ENCODE measurements at regions not wholly inside any gene's neighbourhood (a gene's known extent, or its start where the extent isn't known, plus 50 kb on each side); places are given as distances from the start of the nearest gene placed in this dataset.

GRCh38 chr2:226410247-226410835, 389.3 kb downstream of the IRS1 start:
- Histone ChIP-seq H3K4me2 (no peak overlapping the region), H3K36me3 (replicated peaks; ENCODE audit: insufficient read depth, low read depth) (no peaks in the 10 kb centered on the region), H3K4me1 (ENCODE audit: insufficient read depth) (peaks cover 8% of the 10 kb centered on the region), H4K20me1 (ENCODE audit: insufficient read depth, poor library complexity, severe bottlenecking) (no peaks in the 10 kb centered on the region), H3K4me3 (no peak overlapping the region), H3K79me2 (no peaks in the 10 kb centered on the region), H3K27ac (peak overlapping the region; percentile 88), H2AFZ (no peak overlapping the region), H3K9me3 (ENCODE audit: low read depth) (no peaks in the 10 kb centered on the region), H3K9me2 (replicated peaks; ENCODE audit: insufficient read depth) (no peaks in the 10 kb centered on the region), H3K27me3 (no peaks in the 10 kb centered on the region)
- 30% methylated on average over 4 of the region's 4 CpGs for WGBS (ENCODE audit: low lambda C conversion rate, missing lambda C conversion rate)
- DNase-seq (ENCODE audit: low spot score): no peak
- TF ChIP-seq CTCF (IDR thresholded peaks at IDR 0.05; ENCODE audit: poor library complexity): no peak

- Histone ChIP-seq H3K4me2 (no peak overlapping the region), H3K4me3 (no peak overlapping the region), H3K36me3 (replicated peaks; ENCODE audit: insufficient read depth, low read depth) (no peaks in the 10 kb centered on the region), H3K27ac (no peak overlapping the region), H3K4me1 (ENCODE audit: insufficient read depth) (peaks cover 8% of the 10 kb centered on the region), H3K27me3 (no peaks in the 10 kb centered on the region), H3K9me2 (replicated peaks; ENCODE audit: insufficient read depth) (no peaks in the 10 kb centered on the region), H2AFZ (no peak overlapping the region), H3K79me2 (no peaks in the 10 kb centered on the region), H4K20me1 (ENCODE audit: insufficient read depth, poor library complexity, severe bottlenecking) (no peaks in the 10 kb centered on the region), H3K9me3 (ENCODE audit: low read depth) (no peaks in the 10 kb centered on the region)
- DNase-seq (ENCODE audit: low spot score): no peak
- no peak for TF ChIP-seq EZH2 (IDR thresholded peaks at IDR 0.05; ENCODE audit: borderline replicate concordance)
- no peak for TF ChIP-seq CTCF (IDR thresholded peaks at IDR 0.05; ENCODE audit: poor library complexity)
- TF ChIP-seq EZH2phosphoT487 (IDR thresholded peaks at IDR 0.05; ENCODE audit: low read depth, severe bottlenecking, unreplicated experiment): no peak
- 85% methylated on average over 1 of the region's 1 CpG for WGBS (ENCODE audit: low lambda C conversion rate, missing lambda C conversion rate)
Measured at GRCh38 chr2:226409134-226409533, 390.5 kb downstream of the IRS1 start.

DNA sequence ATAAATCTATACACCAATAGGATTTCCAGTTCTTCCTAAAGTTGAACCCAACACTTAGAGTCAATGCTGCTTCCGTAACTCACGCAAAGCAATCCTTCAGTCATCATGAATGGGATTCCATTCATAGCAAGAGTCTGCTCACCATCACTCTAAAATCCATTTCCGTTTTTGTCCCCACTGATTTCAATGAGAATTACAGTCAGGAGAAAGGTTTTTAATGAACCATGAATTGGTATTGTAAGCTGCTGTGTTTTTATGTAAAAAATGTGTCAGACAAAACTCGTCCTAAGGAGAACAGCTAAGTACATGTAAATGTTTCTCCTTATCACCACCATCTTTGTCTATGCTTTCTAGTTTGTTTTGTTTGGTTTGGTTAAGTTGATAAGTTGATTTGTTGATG, 391.5 kb downstream of the IRS1 start:
- 61% methylated on average over 4 of the region's 4 CpGs for WGBS (ENCODE audit: low lambda C conversion rate, missing lambda C conversion rate)
- peaks cover 8% of the 10 kb centered on the region for H3K4me1 ChIP-seq (ENCODE audit: insufficient read depth)
- no peak overlapping the region for H3K4me3 ChIP-seq
- no peak overlapping the region for H3K4me2 ChIP-seq
- H2AFZ ChIP-seq: no peak overlapping the region
- no peak for DNase-seq (ENCODE audit: low spot score)
- no peaks in the 10 kb centered on the region for H3K36me3 ChIP-seq (replicated peaks; ENCODE audit: insufficient read depth, low read depth)
- H3K79me2 ChIP-seq: no peaks in the 10 kb centered on the region
- no peaks in the 10 kb centered on the region for H4K20me1 ChIP-seq (ENCODE audit: insufficient read depth, poor library complexity, severe bottlenecking)
- H3K9me2 ChIP-seq (replicated peaks; ENCODE audit: insufficient read depth): no peaks in the 10 kb centered on the region
- H3K27me3 ChIP-seq: no peaks in the 10 kb centered on the region
- TF ChIP-seq EZH2phosphoT487 (IDR thresholded peaks at IDR 0.05; ENCODE audit: low read depth, severe bottlenecking, unreplicated experiment) (no peak), EZH2 (IDR thresholded peaks at IDR 0.05; ENCODE audit: borderline replicate concordance) (no peak), CTCF (IDR thresholded peaks at IDR 0.05; ENCODE audit: poor library complexity) (no peak)
- no peaks in the 10 kb centered on the region for H3K9me3 ChIP-seq (ENCODE audit: low read depth)
- H3K27ac ChIP-seq: no peak overlapping the region

DNA sequence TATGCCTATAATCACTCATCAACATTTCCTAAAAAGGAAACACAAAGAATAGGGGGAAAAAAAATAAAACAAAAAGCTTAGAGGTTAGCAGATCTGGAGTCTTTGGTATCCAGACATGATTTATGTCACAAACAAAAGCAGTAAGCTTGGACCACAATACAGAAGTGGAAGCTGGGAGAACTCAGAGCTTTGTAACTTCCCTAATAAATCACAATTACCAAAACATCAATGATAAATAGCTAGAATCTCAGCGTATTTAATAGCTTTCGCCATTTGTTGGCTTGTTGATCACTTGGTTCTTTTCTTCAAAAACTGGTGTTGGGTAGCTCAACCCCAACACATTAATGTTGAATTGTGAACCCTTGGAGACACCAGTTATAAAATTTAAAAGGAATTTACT, 392.5 kb downstream of the IRS1 start:
- H3K9me2 ChIP-seq (replicated peaks; ENCODE audit: insufficient read depth): no peaks in the 10 kb centered on the region
- H2AFZ ChIP-seq: no peak overlapping the region
- TF ChIP-seq CTCF (IDR thresholded peaks at IDR 0.05; ENCODE audit: poor library complexity) (no peak), EZH2 (IDR thresholded peaks at IDR 0.05; ENCODE audit: borderline replicate concordance) (no peak), EZH2phosphoT487 (IDR thresholded peaks at IDR 0.05; ENCODE audit: low read depth, severe bottlenecking, unreplicated experiment) (no peak)
- no peaks in the 10 kb centered on the region for H3K27me3 ChIP-seq
- H3K36me3 ChIP-seq (replicated peaks; ENCODE audit: insufficient read depth, low read depth): no peaks in the 10 kb centered on the region
- no peaks in the 10 kb centered on the region for H4K20me1 ChIP-seq (ENCODE audit: insufficient read depth, poor library complexity, severe bottlenecking)
- no peak overlapping the region for H3K27ac ChIP-seq
- no peak overlapping the region for H3K4me2 ChIP-seq
- H3K4me3 ChIP-seq: no peak overlapping the region
- H3K79me2 ChIP-seq: no peaks in the 10 kb centered on the region
- H3K4me1 ChIP-seq (ENCODE audit: insufficient read depth): peaks cover 5% of the 10 kb centered on the region
- no peaks in the 10 kb centered on the region for H3K9me3 ChIP-seq (ENCODE audit: low read depth)
- no peak for DNase-seq (ENCODE audit: low spot score)
- WGBS (ENCODE audit: low lambda C conversion rate, missing lambda C conversion rate): 64% methylated on average over 2 of the region's 2 CpGs

All from hepatocyte (in vitro differentiated cells).